H9 (cell line): ENCODE measurements at regions not wholly inside any gene's neighbourhood (a gene's known extent, or its start where the extent isn't known, plus 50 kb on each side); places are given as distances from the start of the nearest gene placed in this dataset.

ENCODE experiments used
- DNase-seq: peaks from one replicate; pipeline ENCODE4 v3.0.0-alpha.2; 2017
- H2AFZ ChIP-seq: one replicate; pipeline ENCODE4 v1.6.1; 2013; ENCODE audit warnings: mild to moderate bottlenecking, low read length, control low read depth, moderate library complexity
- H2AK5ac ChIP-seq: 2 replicates; pipeline ENCODE4 v1.6.1; 2013; ENCODE audit warnings: low read length, control low read depth, mixed read lengths; ENCODE audit not compliant: insufficient read length
- H2BK120ac ChIP-seq: one replicate; pipeline ENCODE4 v1.6.1; 2013; ENCODE audit warnings: low read depth, mild to moderate bottlenecking, low read length, control low read depth, inconsistent platforms; ENCODE audit not compliant: poor library complexity, severe bottlenecking
- H2BK12ac ChIP-seq: 2 replicates; pipeline ENCODE4 v1.6.1; 2013; ENCODE audit warnings: low read length, control low read depth, mixed read lengths, low read depth; ENCODE audit not compliant: insufficient read length
- H2BK15ac ChIP-seq: 2 replicates; pipeline ENCODE4 v1.6.1; 2013; ENCODE audit warnings: low read depth, low read length, control low read depth
- H2BK20ac ChIP-seq: one replicate; pipeline ENCODE4 v1.6.1; 2013; ENCODE audit warnings: low read depth, mild to moderate bottlenecking, low read length, control low read depth, inconsistent platforms; ENCODE audit not compliant: poor library complexity, severe bottlenecking
- H2BK5ac ChIP-seq: 2 replicates; pipeline ENCODE4 v1.6.1; 2013; ENCODE audit warnings: low read length, control low read depth, mixed read lengths; ENCODE audit not compliant: insufficient read length
- H3K14ac ChIP-seq: 2 replicates; pipeline ENCODE4 v1.6.1; 2013; ENCODE audit warnings: low read length, control low read depth; ENCODE audit not compliant: insufficient read depth
- H3K18ac ChIP-seq: 2 replicates; pipeline ENCODE4 v1.6.1; 2013; ENCODE audit warnings: low read depth, mild to moderate bottlenecking, mixed read lengths, low read length, control low read depth; ENCODE audit not compliant: insufficient read length
- H3K23ac ChIP-seq: 2 replicates; pipeline ENCODE4 v1.6.1; 2013; ENCODE audit warnings: low read length, control low read depth, mixed read lengths, low read depth; ENCODE audit not compliant: insufficient read length
- H3K23me2 ChIP-seq: 2 replicates; pipeline ENCODE4 v1.6.1; 2013; ENCODE audit warnings: low read depth, mild to moderate bottlenecking, mixed read lengths, low read length, control low read depth; ENCODE audit not compliant: insufficient read length, poor library complexity, severe bottlenecking
- H3K27ac ChIP-seq: 2 replicates; pipeline ENCODE4 v1.5.1; 2013; ENCODE audit warnings: low read length, control low read depth, mixed read lengths, low read depth; ENCODE audit not compliant: insufficient read length
- H3K27me3 ChIP-seq: 2 replicates; pipeline ENCODE4 v1.6.1; 2013; ENCODE audit warnings: low read length, control low read depth, inconsistent platforms; ENCODE audit not compliant: insufficient read depth
- H3K4ac ChIP-seq: 2 replicates; pipeline ENCODE4 v1.6.1; 2013; ENCODE audit warnings: low read depth, mild to moderate bottlenecking, control low read depth, inconsistent platforms, low read length, moderate library complexity
- H3K4me1 ChIP-seq: 2 replicates; pipeline ENCODE4 v1.6.1; 2013; ENCODE audit warnings: low read length, control low read depth, inconsistent platforms; ENCODE audit not compliant: insufficient read depth
- H3K4me2 ChIP-seq: 2 replicates; pipeline ENCODE4 v1.6.1; 2013; ENCODE audit warnings: low read length, control low read depth, mixed read lengths; ENCODE audit not compliant: insufficient read length, insufficient read depth
- H3K56ac ChIP-seq: 2 replicates; pipeline ENCODE4 v1.6.1; 2013; ENCODE audit warnings: low read depth, mild to moderate bottlenecking, mixed read lengths, low read length, control low read depth; ENCODE audit not compliant: insufficient read length
- H3K79me1 ChIP-seq: 2 replicates; pipeline ENCODE4 v1.6.1; 2013; ENCODE audit warnings: low read depth, mild to moderate bottlenecking, moderate library complexity, low read length, control low read depth, inconsistent platforms; ENCODE audit not compliant: insufficient read depth, poor library complexity, severe bottlenecking
- H3K79me2 ChIP-seq: 2 replicates; pipeline ENCODE4 v1.6.1; 2013; ENCODE audit warnings: low read length, control low read depth, inconsistent platforms; ENCODE audit not compliant: insufficient read depth
- H3K9ac ChIP-seq: 2 replicates; pipeline ENCODE4 v1.6.1; 2013; ENCODE audit warnings: low read length, control low read depth, mixed read lengths; ENCODE audit not compliant: insufficient read length; ENCODE audit errors: extremely low read depth
- H3K9me3 ChIP-seq: one replicate; pipeline ENCODE4 v1.6.1; 2013; ENCODE audit warnings: low read depth, low read length, inconsistent platforms; ENCODE audit not compliant: control insufficient read depth
- H3T11ph ChIP-seq: one replicate; pipeline ENCODE4 v1.6.1; 2013; ENCODE audit warnings: mild to moderate bottlenecking, low read length, control low read depth, inconsistent platforms
- H4K20me1 ChIP-seq: one replicate; pipeline ENCODE4 v1.6.1; 2013; ENCODE audit not compliant: control insufficient read depth, insufficient read length, insufficient read depth
- H4K5ac ChIP-seq: 2 replicates; pipeline ENCODE4 v1.6.1; 2013; ENCODE audit warnings: low read depth, mild to moderate bottlenecking, mixed read lengths, low read length, control low read depth; ENCODE audit not compliant: insufficient read length
- H4K8ac ChIP-seq: replicated peaks from 2 replicates; pipeline ENCODE4 v1.6.1; 2013; ENCODE audit warnings: low read length, control low read depth, mixed read lengths, low read depth; ENCODE audit not compliant: insufficient read length
- H4K91ac ChIP-seq: 2 replicates; pipeline ENCODE4 v1.6.1; 2013; ENCODE audit warnings: low read depth, mild to moderate bottlenecking, moderate library complexity, mixed read lengths, low read length, control low read depth; ENCODE audit not compliant: insufficient read length
- H3K27ac Mint-ChIP-seq, 3 experiments: 2 replicates in 2 of 3; 3 replicates in 1 of 3; pipeline ENCODE4 v1.8.0; 2020 to 2021; ENCODE audit warnings: mixed read lengths in 3 of 3, mild to moderate bottlenecking in 1 of 3, moderate library complexity in 1 of 3
- H3K27me3 Mint-ChIP-seq: 2 replicates; pipeline ENCODE4 v1.8.0; 2021; ENCODE audit warnings: low read depth, mild to moderate bottlenecking, moderate library complexity, mixed read lengths
- H3K36me3 Mint-ChIP-seq, 3 experiments: 2 replicates in 2 of 3; 3 replicates in 1 of 3; pipeline ENCODE4 v1.8.0; 2020 to 2021; ENCODE audit warnings: low read depth in 3 of 3, mixed read lengths in 3 of 3; ENCODE audit not compliant: insufficient read depth in 1 of 3
- H3K4me1 Mint-ChIP-seq, 2 experiments: 2 replicates each; pipeline ENCODE4 v1.8.0; 2020; ENCODE audit warnings: mixed read lengths in 2 of 2
- H3K4me3 Mint-ChIP-seq, 2 experiments: 2 replicates in 1 of 2; 3 replicates in 1 of 2; pipeline ENCODE4 v1.8.0; 2020 to 2021; ENCODE audit warnings: mild to moderate bottlenecking in 2 of 2, mixed read lengths in 2 of 2, moderate library complexity in 1 of 2
- H3K9me3 Mint-ChIP-seq, 2 experiments: 2 replicates in 1 of 2; 3 replicates in 1 of 2; pipeline ENCODE4 v1.8.0; 2020; ENCODE audit warnings: mild to moderate bottlenecking in 2 of 2, mixed read lengths in 2 of 2, moderate library complexity in 1 of 2
- CTCF ChIP-seq: fragments of 200-600 bp; sonication (generic); conservative IDR thresholded peaks from 3 replicates; pipeline ENCODE4 v1.8.0; 2021; ENCODE audit warnings: antibody characterized with exemption, mild to moderate bottlenecking
- WGBS: extraction: QIAGEN DNeasy Blood & Tissue Kit; methylation state at CpG from one replicate; pipeline ENCODE4 v1.1.7; 2013; ENCODE audit warnings: missing lambda C conversion rate, low lambda C conversion rate, mixed read lengths; ENCODE audit not compliant: insufficient read length; ENCODE audit errors: extremely low coverage; 5-methylcytosine and 5-hydroxymethylcytosine counted together

GRCh38 chr20:39605908-39606307 is 643.8 kb downstream of the DHX35 start:
- DNase-seq, result no peak

More at GRCh38 chr20:39605908-39606307, 643.8 kb downstream of the DHX35 start:
- no peak overlapping the region for H4K8ac ChIP-seq
- Mint-ChIP-seq H3K27me3 (peaks cover 4% of the 10 kb centered on the region), H3K36me3 (peaks cover 0 to 3% (median 0%) of the 10 kb centered on the region in 3 experiments; a peak in 1 of 7 replicates), H3K27ac (no peak overlapping the region), H3K9me3 (peaks cover 11 to 12% of the 10 kb centered on the region in 2 experiments; a peak in 4 of 5 replicates), H3K4me1 (peaks cover 11 to 12% of the 10 kb centered on the region in 2 experiments), H3K4me3 (no peak overlapping the region)
- no peak overlapping the region for H2BK120ac ChIP-seq
- H2BK15ac ChIP-seq, result no peak overlapping the region; the same call in 1 of the 2 replicates
- no peak overlapping the region for H2BK12ac ChIP-seq
- no peak overlapping the region for H3K18ac ChIP-seq
- H3K4ac ChIP-seq, result no peak overlapping the region
- no peak overlapping the region for H3K23ac ChIP-seq
- H3K23me2 ChIP-seq, result no peaks in the 10 kb centered on the region
- TF ChIP-seq CTCF, result no peak
- no peaks in the 10 kb centered on the region for H3K79me1 ChIP-seq
- no peak overlapping the region for H3K56ac ChIP-seq
- H3K79me2 ChIP-seq, result no peaks in the 10 kb centered on the region
- H4K5ac ChIP-seq, result no peak overlapping the region
- H4K20me1 ChIP-seq, result no peaks in the 10 kb centered on the region
- H4K91ac ChIP-seq, result no peak overlapping the region
- H3K4me2 ChIP-seq, result no peak overlapping the region
- H2BK5ac ChIP-seq, result no peak overlapping the region
- no peak overlapping the region for H2BK20ac ChIP-seq
- H3K27me3 ChIP-seq, result no peaks in the 10 kb centered on the region
- no peaks in the 10 kb centered on the region for H3K9me3 ChIP-seq
- no peak overlapping the region for H3K9ac ChIP-seq
- H3K4me1 ChIP-seq, result peaks cover 3% of the 10 kb centered on the region; the same call in 1 of the 2 replicates
- H2AFZ ChIP-seq, result no peak overlapping the region
- H2AK5ac ChIP-seq, result no peak overlapping the region
- H3K14ac ChIP-seq, result no peak overlapping the region
- no CpG with 5 or more reads among the region's 3 CpGs for WGBS
- H3K27ac ChIP-seq, result no peak overlapping the region
- H3T11ph ChIP-seq, result no peak overlapping the region
